H9 (cell line): ENCODE measurements at regions not wholly inside any gene's neighbourhood (a gene's known extent, or its start where the extent isn't known, plus 50 kb on each side); places are given as distances from the start of the nearest gene placed in this dataset.

Experiments
- DNase-seq: peaks from one replicate; pipeline ENCODE4 v3.0.0-alpha.2; 2017
- H2AFZ ChIP-seq: one replicate; pipeline ENCODE4 v1.6.1; 2013; ENCODE audit warnings: mild to moderate bottlenecking, low read length, control low read depth, moderate library complexity
- H2AK5ac ChIP-seq: 2 replicates; pipeline ENCODE4 v1.6.1; 2013; ENCODE audit warnings: low read length, control low read depth, mixed read lengths; ENCODE audit not compliant: insufficient read length
- H2BK120ac ChIP-seq: one replicate; pipeline ENCODE4 v1.6.1; 2013; ENCODE audit warnings: low read depth, mild to moderate bottlenecking, low read length, control low read depth, inconsistent platforms; ENCODE audit not compliant: poor library complexity, severe bottlenecking
- H2BK12ac ChIP-seq: 2 replicates; pipeline ENCODE4 v1.6.1; 2013; ENCODE audit warnings: low read length, control low read depth, mixed read lengths, low read depth; ENCODE audit not compliant: insufficient read length
- H2BK15ac ChIP-seq: 2 replicates; pipeline ENCODE4 v1.6.1; 2013; ENCODE audit warnings: low read depth, low read length, control low read depth
- H2BK20ac ChIP-seq: one replicate; pipeline ENCODE4 v1.6.1; 2013; ENCODE audit warnings: low read depth, mild to moderate bottlenecking, low read length, control low read depth, inconsistent platforms; ENCODE audit not compliant: poor library complexity, severe bottlenecking
- H2BK5ac ChIP-seq: 2 replicates; pipeline ENCODE4 v1.6.1; 2013; ENCODE audit warnings: low read length, control low read depth, mixed read lengths; ENCODE audit not compliant: insufficient read length
- H3K14ac ChIP-seq: 2 replicates; pipeline ENCODE4 v1.6.1; 2013; ENCODE audit warnings: low read length, control low read depth; ENCODE audit not compliant: insufficient read depth
- H3K18ac ChIP-seq: 2 replicates; pipeline ENCODE4 v1.6.1; 2013; ENCODE audit warnings: low read depth, mild to moderate bottlenecking, mixed read lengths, low read length, control low read depth; ENCODE audit not compliant: insufficient read length
- H3K23ac ChIP-seq: 2 replicates; pipeline ENCODE4 v1.6.1; 2013; ENCODE audit warnings: low read length, control low read depth, mixed read lengths, low read depth; ENCODE audit not compliant: insufficient read length
- H3K23me2 ChIP-seq: 2 replicates; pipeline ENCODE4 v1.6.1; 2013; ENCODE audit warnings: low read depth, mild to moderate bottlenecking, mixed read lengths, low read length, control low read depth; ENCODE audit not compliant: insufficient read length, poor library complexity, severe bottlenecking
- H3K27ac ChIP-seq: 2 replicates; pipeline ENCODE4 v1.5.1; 2013; ENCODE audit warnings: low read length, control low read depth, mixed read lengths, low read depth; ENCODE audit not compliant: insufficient read length
- H3K27me3 ChIP-seq: 2 replicates; pipeline ENCODE4 v1.6.1; 2013; ENCODE audit warnings: low read length, control low read depth, inconsistent platforms; ENCODE audit not compliant: insufficient read depth
- H3K4ac ChIP-seq: 2 replicates; pipeline ENCODE4 v1.6.1; 2013; ENCODE audit warnings: low read depth, mild to moderate bottlenecking, control low read depth, inconsistent platforms, low read length, moderate library complexity
- H3K4me1 ChIP-seq: 2 replicates; pipeline ENCODE4 v1.6.1; 2013; ENCODE audit warnings: low read length, control low read depth, inconsistent platforms; ENCODE audit not compliant: insufficient read depth
- H3K4me2 ChIP-seq: 2 replicates; pipeline ENCODE4 v1.6.1; 2013; ENCODE audit warnings: low read length, control low read depth, mixed read lengths; ENCODE audit not compliant: insufficient read length, insufficient read depth
- H3K56ac ChIP-seq: 2 replicates; pipeline ENCODE4 v1.6.1; 2013; ENCODE audit warnings: low read depth, mild to moderate bottlenecking, mixed read lengths, low read length, control low read depth; ENCODE audit not compliant: insufficient read length
- H3K79me1 ChIP-seq: 2 replicates; pipeline ENCODE4 v1.6.1; 2013; ENCODE audit warnings: low read depth, mild to moderate bottlenecking, moderate library complexity, low read length, control low read depth, inconsistent platforms; ENCODE audit not compliant: insufficient read depth, poor library complexity, severe bottlenecking
- H3K79me2 ChIP-seq: 2 replicates; pipeline ENCODE4 v1.6.1; 2013; ENCODE audit warnings: low read length, control low read depth, inconsistent platforms; ENCODE audit not compliant: insufficient read depth
- H3K9ac ChIP-seq: 2 replicates; pipeline ENCODE4 v1.6.1; 2013; ENCODE audit warnings: low read length, control low read depth, mixed read lengths; ENCODE audit not compliant: insufficient read length; ENCODE audit errors: extremely low read depth
- H3K9me3 ChIP-seq: one replicate; pipeline ENCODE4 v1.6.1; 2013; ENCODE audit warnings: low read depth, low read length, inconsistent platforms; ENCODE audit not compliant: control insufficient read depth
- H3T11ph ChIP-seq: one replicate; pipeline ENCODE4 v1.6.1; 2013; ENCODE audit warnings: mild to moderate bottlenecking, low read length, control low read depth, inconsistent platforms
- H4K20me1 ChIP-seq: one replicate; pipeline ENCODE4 v1.6.1; 2013; ENCODE audit not compliant: control insufficient read depth, insufficient read length, insufficient read depth
- H4K5ac ChIP-seq: 2 replicates; pipeline ENCODE4 v1.6.1; 2013; ENCODE audit warnings: low read depth, mild to moderate bottlenecking, mixed read lengths, low read length, control low read depth; ENCODE audit not compliant: insufficient read length
- H4K8ac ChIP-seq: replicated peaks from 2 replicates; pipeline ENCODE4 v1.6.1; 2013; ENCODE audit warnings: low read length, control low read depth, mixed read lengths, low read depth; ENCODE audit not compliant: insufficient read length
- H4K91ac ChIP-seq: 2 replicates; pipeline ENCODE4 v1.6.1; 2013; ENCODE audit warnings: low read depth, mild to moderate bottlenecking, moderate library complexity, mixed read lengths, low read length, control low read depth; ENCODE audit not compliant: insufficient read length
- H3K27ac Mint-ChIP-seq, 3 experiments: 2 replicates in 2 of 3; 3 replicates in 1 of 3; pipeline ENCODE4 v1.8.0; 2020 to 2021; ENCODE audit warnings: mixed read lengths in 3 of 3, mild to moderate bottlenecking in 1 of 3, moderate library complexity in 1 of 3
- H3K27me3 Mint-ChIP-seq: 2 replicates; pipeline ENCODE4 v1.8.0; 2021; ENCODE audit warnings: low read depth, mild to moderate bottlenecking, moderate library complexity, mixed read lengths
- H3K36me3 Mint-ChIP-seq, 3 experiments: 2 replicates in 2 of 3; 3 replicates in 1 of 3; pipeline ENCODE4 v1.8.0; 2020 to 2021; ENCODE audit warnings: low read depth in 3 of 3, mixed read lengths in 3 of 3; ENCODE audit not compliant: insufficient read depth in 1 of 3
- H3K4me1 Mint-ChIP-seq, 2 experiments: 2 replicates each; pipeline ENCODE4 v1.8.0; 2020; ENCODE audit warnings: mixed read lengths in 2 of 2
- H3K4me3 Mint-ChIP-seq, 2 experiments: 2 replicates in 1 of 2; 3 replicates in 1 of 2; pipeline ENCODE4 v1.8.0; 2020 to 2021; ENCODE audit warnings: mild to moderate bottlenecking in 2 of 2, mixed read lengths in 2 of 2, moderate library complexity in 1 of 2
- H3K9me3 Mint-ChIP-seq, 2 experiments: 2 replicates in 1 of 2; 3 replicates in 1 of 2; pipeline ENCODE4 v1.8.0; 2020; ENCODE audit warnings: mild to moderate bottlenecking in 2 of 2, mixed read lengths in 2 of 2, moderate library complexity in 1 of 2
- WGBS: extraction: QIAGEN DNeasy Blood & Tissue Kit; methylation state at CpG from one replicate; pipeline ENCODE4 v1.1.7; 2013; ENCODE audit warnings: missing lambda C conversion rate, low lambda C conversion rate, mixed read lengths; ENCODE audit not compliant: insufficient read length; ENCODE audit errors: extremely low coverage; 5-methylcytosine and 5-hydroxymethylcytosine counted together
- TF ChIP-seq, protein P1 (sequence below): fragments of 200-600 bp; sonication (generic); conservative IDR thresholded peaks from 3 replicates; pipeline ENCODE4 v1.8.0; 2021; ENCODE audit warnings: antibody characterized with exemption, mild to moderate bottlenecking

DNA sequence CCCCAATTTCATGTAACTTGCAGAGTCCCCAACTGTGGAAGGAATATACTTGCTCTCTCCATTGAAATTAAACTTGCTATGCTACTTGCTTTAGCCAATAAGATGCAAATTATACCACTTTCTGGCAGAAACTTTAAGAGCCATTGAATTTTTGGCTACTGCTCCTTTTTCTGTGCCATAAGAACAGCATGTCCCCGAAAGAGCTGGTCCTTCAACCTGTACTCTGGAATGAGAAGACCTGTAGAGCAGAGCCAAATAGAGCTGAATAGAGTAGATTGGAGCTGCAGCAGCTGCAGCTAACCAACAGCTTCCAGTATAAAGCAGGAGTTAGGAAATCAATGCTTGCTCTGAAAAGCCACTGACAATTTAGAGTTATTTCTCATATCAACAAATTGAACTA lies 472.3 kb upstream of the B3GALT2 start:
- no CpG with 5 or more reads among the region's 1 CpG for WGBS
- Histone ChIP-seq H3K4me1 (no peaks in the 10 kb centered on the region), H4K5ac (no peak overlapping the region), H2AFZ (no peak overlapping the region), H3K56ac (no peak overlapping the region), H2BK12ac (no peak overlapping the region), H3K9ac (no peak overlapping the region), H4K20me1 (no peaks in the 10 kb centered on the region), H2BK15ac (no peak overlapping the region), H3K27ac (no peak overlapping the region), H2BK120ac (no peak overlapping the region), H2AK5ac (no peak overlapping the region), H3K9me3 (no peaks in the 10 kb centered on the region), H4K91ac (no peak overlapping the region), H3K14ac (no peak overlapping the region), H3K18ac (no peak overlapping the region), H3K27me3 (no peaks in the 10 kb centered on the region), H3K4me2 (no peak overlapping the region), H3K79me1 (no peaks in the 10 kb centered on the region), H3K23me2 (no peaks in the 10 kb centered on the region), H3T11ph (no peak overlapping the region), H3K79me2 (no peaks in the 10 kb centered on the region), H2BK20ac (no peak overlapping the region), H3K4ac (no peak overlapping the region), H2BK5ac (no peak overlapping the region), H4K8ac (no peak overlapping the region), H3K23ac (no peak overlapping the region)
- no peaks in the 10 kb centered on the region for H3K27me3 Mint-ChIP-seq
- no peak overlapping the region; a peak in 1 of 7 replicates for H3K27ac Mint-ChIP-seq
- H3K9me3 Mint-ChIP-seq = peaks cover 4 to 6% of the 10 kb centered on the region in 2 experiments
- peaks cover 0 to 10% (median 2%) of the 10 kb centered on the region in 3 experiments; a peak in 3 of 7 replicates for H3K36me3 Mint-ChIP-seq
- no peak overlapping the region for H3K4me3 Mint-ChIP-seq
- TF ChIP-seq, protein P1, sequence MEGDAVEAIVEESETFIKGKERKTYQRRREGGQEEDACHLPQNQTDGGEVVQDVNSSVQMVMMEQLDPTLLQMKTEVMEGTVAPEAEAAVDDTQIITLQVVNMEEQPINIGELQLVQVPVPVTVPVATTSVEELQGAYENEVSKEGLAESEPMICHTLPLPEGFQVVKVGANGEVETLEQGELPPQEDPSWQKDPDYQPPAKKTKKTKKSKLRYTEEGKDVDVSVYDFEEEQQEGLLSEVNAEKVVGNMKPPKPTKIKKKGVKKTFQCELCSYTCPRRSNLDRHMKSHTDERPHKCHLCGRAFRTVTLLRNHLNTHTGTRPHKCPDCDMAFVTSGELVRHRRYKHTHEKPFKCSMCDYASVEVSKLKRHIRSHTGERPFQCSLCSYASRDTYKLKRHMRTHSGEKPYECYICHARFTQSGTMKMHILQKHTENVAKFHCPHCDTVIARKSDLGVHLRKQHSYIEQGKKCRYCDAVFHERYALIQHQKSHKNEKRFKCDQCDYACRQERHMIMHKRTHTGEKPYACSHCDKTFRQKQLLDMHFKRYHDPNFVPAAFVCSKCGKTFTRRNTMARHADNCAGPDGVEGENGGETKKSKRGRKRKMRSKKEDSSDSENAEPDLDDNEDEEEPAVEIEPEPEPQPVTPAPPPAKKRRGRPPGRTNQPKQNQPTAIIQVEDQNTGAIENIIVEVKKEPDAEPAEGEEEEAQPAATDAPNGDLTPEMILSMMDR = no peak
- peaks cover 0 to 2% of the 10 kb centered on the region in 2 experiments; a peak in 1 of 4 replicates for H3K4me1 Mint-ChIP-seq
- DNase-seq = no peak
